HG02678 (cell line): ENCODE measurements at regions not wholly inside any gene's neighbourhood (a gene's known extent, or its start where the extent isn't known, plus 50 kb on each side); places are given as distances from the start of the nearest gene placed in this dataset.
"Not testable (repeated sequence)": the region's sequence is repeated elsewhere in the genome, so short reads cannot be mapped to it uniquely, and the experiment has no call there.

Experiments used
- ATAC-seq: cut with Tn5 transposase; IDR thresholded peaks from one replicate; pipeline ENCODE4 v1.9.1; 2021; ENCODE audit warnings: mild to moderate bottlenecking, moderate library complexity; ENCODE audit not compliant: unreplicated experiment

- no peak for ATAC-seq
Observed at GRCh38 chr11:21921151-21921550, 271.7 kb upstream of the ANO5 start.

- no peak for ATAC-seq
Observed at GRCh38 chr11:21924262-21924661, 268.6 kb upstream of the ANO5 start.

- no peak for ATAC-seq
Observed at GRCh38 chr11:21927628-21928027, 265.3 kb upstream of the ANO5 start.

- no peak for ATAC-seq
Observed at GRCh38 chr11:21928847-21929246, 264.0 kb upstream of the ANO5 start.

GRCh38 chr11:21930408-21930807 is 262.5 kb upstream of the ANO5 start:
- ATAC-seq, result no peak

GRCh38 chr11:21931436-21932101 is 261.3 kb upstream of the ANO5 start:
- no peak for ATAC-seq

GRCh38 chr11:21933095-21933494 is 259.8 kb upstream of the ANO5 start:
- ATAC-seq, result no peak

GRCh38 chr11:21944577-21944976 is 248.3 kb upstream of the ANO5 start:
- no peak for ATAC-seq

GRCh38 chr11:21948876-21949275 is 244.0 kb upstream of the ANO5 start:
- no peak for ATAC-seq

- ATAC-seq, result no peak
Observed at GRCh38 chr11:21949763-21950413, 243.0 kb upstream of the ANO5 start.

- ATAC-seq, result no peak
Observed at GRCh38 chr11:21963013-21963412, 229.9 kb upstream of the ANO5 start.

GRCh38 chr11:21965221-21965620 is 227.7 kb upstream of the ANO5 start:
- no peak for ATAC-seq

- no peak for ATAC-seq
Observed at GRCh38 chr11:21968702-21969101, 224.2 kb upstream of the ANO5 start.

GRCh38 chr11:21969841-21970240 is 223.0 kb upstream of the ANO5 start:
- no peak for ATAC-seq

- ATAC-seq, result no peak
Observed at GRCh38 chr11:21975242-21975641, 217.6 kb upstream of the ANO5 start.

GRCh38 chr11:21976210-21976609 is 216.7 kb upstream of the ANO5 start:
- no peak for ATAC-seq

- no peak for ATAC-seq
Observed at GRCh38 chr11:21983431-21983830, 209.5 kb upstream of the ANO5 start.

- ATAC-seq, result no peak
Observed at GRCh38 chr11:21986361-21986760, 206.5 kb upstream of the ANO5 start.

GRCh38 chr11:21987261-21987660 is 205.6 kb upstream of the ANO5 start:
- no peak for ATAC-seq

- ATAC-seq, result no peak
Observed at GRCh38 chr11:21988477-21988876, 204.4 kb upstream of the ANO5 start.

GRCh38 chr11:22001803-22002202 is 191.1 kb upstream of the ANO5 start:
- ATAC-seq, result not testable (repeated sequence)

- ATAC-seq, result no peak
Observed at GRCh38 chr11:22006901-22007300, 186.0 kb upstream of the ANO5 start.

- ATAC-seq, result no peak
Observed at GRCh38 chr11:22031791-22032190, 161.1 kb upstream of the ANO5 start.
